HEK293 (cell line): ENCODE measurements at regions not wholly inside any gene's neighbourhood (a gene's known extent, or its start where the extent isn't known, plus 50 kb on each side); places are given as distances from the start of the nearest gene placed in this dataset.

Experiments used
- CTCF ChIA-PET: fragments of 350-600 bp; formaldehyde crosslinking; extraction: SDS; loops from one replicate; lab custom pipeline; 2021; ENCODE audit warnings: antibody characterized with exemption; lab: Yijun Ruan, JAX
- POLR2A ChIA-PET: fragments of 300-600 bp; formaldehyde crosslinking; extraction: SDS; loops from one replicate; lab custom pipeline; 2020; ENCODE audit warnings: antibody characterized with exemption, inconsistent platforms; lab: Yijun Ruan, JAX
- H3K27ac ChIP-seq: fragments of 200-500 bp; sonication (Bioruptor generic); 2 replicates; pipeline ENCODE4 v1.5.1; 2014; ENCODE audit warnings: low read depth, low read length, control low read depth, inconsistent platforms; ENCODE audit errors: extremely low read depth
- H3K36me3 ChIP-seq, 2 experiments: fragments of 200-500 bp in 1 of 2; sonication (Bioruptor generic) in 1 of 2; 1 replicate in 1 of 2; 2 replicates in 1 of 2; pipeline ENCODE4 v1.5.1; 2014 to 2017; ENCODE audit warnings: inconsistent platforms in 2 of 2, low read length in 2 of 2; ENCODE audit not compliant: control insufficient read depth in 2 of 2, insufficient read depth in 1 of 2
- H3K4me1 ChIP-seq: fragments of 200-500 bp; sonication (Bioruptor generic); 2 replicates; pipeline ENCODE4 v1.5.1; 2014; ENCODE audit warnings: mild to moderate bottlenecking, low read length, inconsistent platforms; ENCODE audit not compliant: control insufficient read depth, insufficient read depth
- H3K4me3 ChIP-seq: 2 replicates; pipeline ENCODE4 v1.5.1; 2011; ENCODE audit warnings: low read depth, mild to moderate bottlenecking, control low read depth, low read length, moderate library complexity
- H3K9me3 ChIP-seq: fragments of 200-500 bp; sonication (Bioruptor generic); 2 replicates; pipeline ENCODE4 v1.5.1; 2014; ENCODE audit warnings: low read depth, low read length, inconsistent platforms; ENCODE audit not compliant: control insufficient read depth, insufficient read depth
- IKZF3 ChIP-seq: fragments of 450-650 bp; IDR thresholded peaks from 2 replicates; pipeline ENCODE4 v1.5.0; 2018; ENCODE audit warnings: missing biosample characterization, mild to moderate bottlenecking, missing genetic modification characterization, moderate library complexity
- SP3 ChIP-seq: fragments of 450-650 bp; formaldehyde crosslinking; IDR thresholded peaks from 2 replicates; pipeline ENCODE4 v1.5.1; 2016; ENCODE audit warnings: missing biosample characterization, missing genetic modification characterization
- WT1 ChIP-seq: fragments of 450-650 bp; formaldehyde crosslinking; IDR thresholded peaks from 2 replicates; pipeline ENCODE4 v1.5.1; 2016; ENCODE audit warnings: missing biosample characterization, missing genetic modification characterization
- YY2 ChIP-seq: fragments of 450-650 bp; formaldehyde crosslinking; IDR thresholded peaks from 2 replicates; pipeline ENCODE4 v1.5.1; 2016; ENCODE audit warnings: missing biosample characterization, missing genetic modification characterization
- ZBTB26 ChIP-seq: fragments of 450-650 bp; formaldehyde crosslinking; optimal IDR thresholded peaks from 2 replicates; pipeline ENCODE3; 2016; ENCODE audit warnings: missing biosample characterization, mild to moderate bottlenecking, missing genetic modification characterization
- ZFHX2 ChIP-seq: fragments of 450-650 bp; formaldehyde crosslinking; conservative IDR thresholded peaks from 2 replicates; pipeline ENCODE4 v1.5.1; 2016; ENCODE audit warnings: missing biosample characterization, missing genetic modification characterization
- ZNF138 ChIP-seq: fragments of 450-650 bp; formaldehyde crosslinking; IDR thresholded peaks from 2 replicates; pipeline ENCODE4 v1.5.1; 2016; ENCODE audit warnings: missing biosample characterization, missing genetic modification characterization, borderline replicate concordance
- ZNF2 ChIP-seq: fragments of 450-650 bp; formaldehyde crosslinking; IDR thresholded peaks from 2 replicates; pipeline ENCODE4 v1.5.1; 2016; ENCODE audit warnings: missing biosample characterization, missing genetic modification characterization
- ZNF202 ChIP-seq: fragments of 450-650 bp; formaldehyde crosslinking; IDR thresholded peaks from 2 replicates; pipeline ENCODE4 v1.5.1; 2016; ENCODE audit warnings: missing biosample characterization, missing genetic modification characterization, borderline replicate concordance
- ZNF214 ChIP-seq: fragments of 450-650 bp; formaldehyde crosslinking; IDR thresholded peaks from 2 replicates; pipeline ENCODE4 v1.5.1; 2017; ENCODE audit warnings: missing biosample characterization, mild to moderate bottlenecking, missing genetic modification characterization, borderline replicate concordance
- ZNF292 ChIP-seq: fragments of 450-650 bp; formaldehyde crosslinking; IDR thresholded peaks from 2 replicates; pipeline ENCODE4 v1.5.1; 2016; ENCODE audit warnings: low read depth, missing biosample characterization, missing genetic modification characterization, borderline replicate concordance
- ZNF423 ChIP-seq: fragments of 450-650 bp; formaldehyde crosslinking; IDR thresholded peaks from 2 replicates; pipeline ENCODE4 v1.5.1; 2016; ENCODE audit warnings: missing biosample characterization, missing genetic modification characterization
- ZNF548 ChIP-seq: fragments of 450-650 bp; formaldehyde crosslinking; IDR thresholded peaks from 2 replicates; pipeline ENCODE4 v1.5.1; 2016; ENCODE audit warnings: missing biosample characterization, missing genetic modification characterization
- ZNF658 ChIP-seq: fragments of 450-650 bp; formaldehyde crosslinking; IDR thresholded peaks from 2 replicates; pipeline ENCODE4; 2016; ENCODE audit warnings: missing biosample characterization, missing genetic modification characterization
- ZNF701 ChIP-seq: fragments of 450-650 bp; formaldehyde crosslinking; IDR thresholded peaks from 2 replicates; pipeline ENCODE4 v1.5.1; 2016; ENCODE audit warnings: missing biosample characterization, missing genetic modification characterization
- ZNF704 ChIP-seq: fragments of 450-650 bp; formaldehyde crosslinking; IDR thresholded peaks from 2 replicates; pipeline ENCODE4 v1.5.1; 2016; ENCODE audit warnings: missing biosample characterization, missing genetic modification characterization
- ZNF747 ChIP-seq: fragments of 450-650 bp; formaldehyde crosslinking; IDR thresholded peaks from 2 replicates; pipeline ENCODE4 v1.5.1; 2016; ENCODE audit warnings: missing biosample characterization, missing genetic modification characterization
- TF ChIP-seq, protein P1 (sequence below): fragments of 450-650 bp; formaldehyde crosslinking; IDR thresholded peaks from 2 replicates; pipeline ENCODE4 v1.5.1; 2017; ENCODE audit warnings: missing biosample characterization, missing genetic modification characterization
- TF ChIP-seq, protein P2 (sequence below): fragments of 450-650 bp; formaldehyde crosslinking; IDR thresholded peaks from 2 replicates; pipeline ENCODE4 v1.5.0; 2017; ENCODE audit warnings: missing biosample characterization, missing genetic modification characterization, borderline replicate concordance
- TF ChIP-seq, protein P3 (sequence below): fragments of 450-650 bp; formaldehyde crosslinking; IDR thresholded peaks from 2 replicates; pipeline ENCODE4 v1.5.1; 2016; ENCODE audit warnings: missing biosample characterization, missing genetic modification characterization

DNA sequence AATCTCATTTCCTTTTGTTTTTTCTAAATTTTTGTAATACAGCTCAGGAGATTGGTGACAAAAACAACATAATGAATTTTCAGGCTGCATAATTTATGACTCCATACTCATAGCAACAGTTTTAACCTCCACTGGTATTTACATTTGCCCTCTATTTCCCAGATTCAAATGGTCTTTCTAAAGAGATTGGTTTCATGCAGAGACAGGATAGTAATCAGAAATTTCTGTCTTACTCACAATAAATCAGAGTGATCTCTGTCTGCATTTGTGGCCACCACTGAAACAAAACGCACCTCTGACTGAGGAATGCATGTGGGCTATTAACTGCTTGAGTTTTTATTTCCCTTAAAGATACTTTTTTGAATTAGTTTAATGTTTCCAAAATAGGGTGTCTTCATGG, 1526.0 kb downstream of the CDH8 start:
- no peaks in the 10 kb centered on the region for H3K9me3 ChIP-seq
- POLR2A ChIA-PET = no interaction called here
- no peak overlapping the region for H3K27ac ChIP-seq
- H3K36me3 ChIP-seq = no peaks in the 10 kb centered on the region
- CTCF ChIA-PET = interaction anchor here (0.6 kb wide), 1 partner anchor 898 kb away, joined by 4 read pairs; no protein-coding TSS in a partner anchor
- no peak for TF ChIP-seq ZNF658 (tag by site-specific recombination)
- TF ChIP-seq YY2 (tag by site-specific recombination) = no peak
- TF ChIP-seq, protein P1, sequence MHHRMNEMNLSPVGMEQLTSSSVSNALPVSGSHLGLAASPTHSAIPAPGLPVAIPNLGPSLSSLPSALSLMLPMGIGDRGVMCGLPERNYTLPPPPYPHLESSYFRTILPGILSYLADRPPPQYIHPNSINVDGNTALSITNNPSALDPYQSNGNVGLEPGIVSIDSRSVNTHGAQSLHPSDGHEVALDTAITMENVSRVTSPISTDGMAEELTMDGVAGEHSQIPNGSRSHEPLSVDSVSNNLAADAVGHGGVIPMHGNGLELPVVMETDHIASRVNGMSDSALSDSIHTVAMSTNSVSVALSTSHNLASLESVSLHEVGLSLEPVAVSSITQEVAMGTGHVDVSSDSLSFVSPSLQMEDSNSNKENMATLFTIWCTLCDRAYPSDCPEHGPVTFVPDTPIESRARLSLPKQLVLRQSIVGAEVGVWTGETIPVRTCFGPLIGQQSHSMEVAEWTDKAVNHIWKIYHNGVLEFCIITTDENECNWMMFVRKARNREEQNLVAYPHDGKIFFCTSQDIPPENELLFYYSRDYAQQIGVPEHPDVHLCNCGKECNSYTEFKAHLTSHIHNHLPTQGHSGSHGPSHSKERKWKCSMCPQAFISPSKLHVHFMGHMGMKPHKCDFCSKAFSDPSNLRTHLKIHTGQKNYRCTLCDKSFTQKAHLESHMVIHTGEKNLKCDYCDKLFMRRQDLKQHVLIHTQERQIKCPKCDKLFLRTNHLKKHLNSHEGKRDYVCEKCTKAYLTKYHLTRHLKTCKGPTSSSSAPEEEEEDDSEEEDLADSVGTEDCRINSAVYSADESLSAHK = no peak
- no peak overlapping the region for H3K4me3 ChIP-seq
- no peaks in the 10 kb centered on the region for H3K4me1 ChIP-seq

GRCh38 chr16:60491273-60491672, 1545.0 kb downstream of the CDH8 start:
- Histone ChIP-seq H3K9me3 (no peaks in the 10 kb centered on the region), H3K4me3 (no peak overlapping the region), H3K27ac (no peak overlapping the region), H3K4me1 (no peaks in the 10 kb centered on the region), H3K36me3 (no peaks in the 10 kb centered on the region)
- POLR2A ChIA-PET = no interaction called here
- CTCF ChIA-PET = no interaction called here
- no peak for TF ChIP-seq ZNF292 (tag by site-specific recombination)
- no peak for TF ChIP-seq ZNF747 (tag by site-specific recombination)
- no peak for TF ChIP-seq SP3 (tag by site-specific recombination)
- TF ChIP-seq ZNF2 (tag by site-specific recombination) = no peak
- TF ChIP-seq ZNF214 (tag by site-specific recombination) = no peak
- TF ChIP-seq ZNF701 (tag by site-specific recombination) = no peak
- TF ChIP-seq ZNF423 (tag by site-specific recombination) = no peak
- TF ChIP-seq ZNF658 (tag by site-specific recombination) = no peak
- TF ChIP-seq ZNF202 (tag by site-specific recombination) = no peak
- no peak for TF ChIP-seq ZBTB26 (tag by site-specific recombination)
- TF ChIP-seq IKZF3 (tag by site-specific recombination) = no peak
- no peak for TF ChIP-seq ZNF138 (tag by site-specific recombination)
- TF ChIP-seq ZNF548 (tag by site-specific recombination) = no peak
- TF ChIP-seq, protein P2, sequence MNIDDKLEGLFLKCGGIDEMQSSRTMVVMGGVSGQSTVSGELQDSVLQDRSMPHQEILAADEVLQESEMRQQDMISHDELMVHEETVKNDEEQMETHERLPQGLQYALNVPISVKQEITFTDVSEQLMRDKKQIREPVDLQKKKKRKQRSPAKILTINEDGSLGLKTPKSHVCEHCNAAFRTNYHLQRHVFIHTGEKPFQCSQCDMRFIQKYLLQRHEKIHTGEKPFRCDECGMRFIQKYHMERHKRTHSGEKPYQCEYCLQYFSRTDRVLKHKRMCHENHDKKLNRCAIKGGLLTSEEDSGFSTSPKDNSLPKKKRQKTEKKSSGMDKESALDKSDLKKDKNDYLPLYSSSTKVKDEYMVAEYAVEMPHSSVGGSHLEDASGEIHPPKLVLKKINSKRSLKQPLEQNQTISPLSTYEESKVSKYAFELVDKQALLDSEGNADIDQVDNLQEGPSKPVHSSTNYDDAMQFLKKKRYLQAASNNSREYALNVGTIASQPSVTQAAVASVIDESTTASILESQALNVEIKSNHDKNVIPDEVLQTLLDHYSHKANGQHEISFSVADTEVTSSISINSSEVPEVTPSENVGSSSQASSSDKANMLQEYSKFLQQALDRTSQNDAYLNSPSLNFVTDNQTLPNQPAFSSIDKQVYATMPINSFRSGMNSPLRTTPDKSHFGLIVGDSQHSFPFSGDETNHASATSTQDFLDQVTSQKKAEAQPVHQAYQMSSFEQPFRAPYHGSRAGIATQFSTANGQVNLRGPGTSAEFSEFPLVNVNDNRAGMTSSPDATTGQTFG = no peak
- no peak for TF ChIP-seq ZFHX2
- TF ChIP-seq ZNF704 (tag by site-specific recombination) = no peak
- TF ChIP-seq WT1 = no peak
- TF ChIP-seq, protein P3, sequence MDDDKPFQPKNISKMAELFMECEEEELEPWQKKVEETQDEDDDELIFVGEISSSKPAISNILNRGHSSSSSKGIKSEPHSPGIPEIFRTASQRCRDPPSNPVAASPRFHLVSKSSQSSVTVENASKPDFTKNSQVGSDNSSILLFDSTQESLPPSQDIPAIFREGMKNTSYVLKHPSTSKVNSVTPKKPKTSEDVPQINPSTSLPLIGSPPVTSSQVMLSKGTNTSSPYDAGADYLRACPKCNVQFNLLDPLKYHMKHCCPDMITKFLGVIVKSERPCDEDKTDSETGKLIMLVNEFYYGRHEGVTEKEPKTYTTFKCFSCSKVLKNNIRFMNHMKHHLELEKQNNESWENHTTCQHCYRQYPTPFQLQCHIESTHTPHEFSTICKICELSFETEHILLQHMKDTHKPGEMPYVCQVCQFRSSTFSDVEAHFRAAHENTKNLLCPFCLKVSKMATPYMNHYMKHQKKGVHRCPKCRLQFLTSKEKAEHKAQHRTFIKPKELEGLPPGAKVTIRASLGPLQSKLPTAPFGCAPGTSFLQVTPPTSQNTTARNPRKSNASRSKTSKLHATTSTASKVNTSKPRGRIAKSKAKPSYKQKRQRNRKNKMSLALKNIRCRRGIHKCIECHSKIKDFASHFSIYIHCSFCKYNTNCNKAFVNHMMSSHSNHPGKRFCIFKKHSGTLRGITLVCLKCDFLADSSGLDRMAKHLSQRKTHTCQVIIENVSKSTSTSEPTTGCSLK (tag by site-specific recombination) = no peak
